Gastrocnemius medialis (tissue), 4 donors: ENCODE measurements at regions not wholly inside any gene's neighbourhood (a gene's known extent, or its start where the extent isn't known, plus 50 kb on each side); places are given as distances from the start of the nearest gene placed in this dataset.
"Not testable (repeated sequence)": the region's sequence is repeated elsewhere in the genome, so short reads cannot be mapped to it uniquely, and the experiment has no call there.

Experiments
- POLR2A ChIP-seq, 2 donors: fragments of 450-650 bp; IDR thresholded peaks; one replicate each; pipeline ENCODE4 v1.6.1; 2017; ENCODE audit warnings: antibody characterized with exemption in 2 of 2, mild to moderate bottlenecking in 2 of 2, moderate library complexity in 2 of 2
- TF ChIP-seq, protein P1 (sequence below), 5 experiments: fragments of 450-650 bp in 3 of 5; fragments of 200-600 bp in 2 of 5; sonication (generic) in 2 of 5; IDR thresholded peaks in 4 of 5; conservative IDR thresholded peaks in 1 of 5; 1 replicate in 4 of 5; 2 replicates in 1 of 5; pipeline ENCODE4 v1.5.1; 2016 to 2019; ENCODE audit warnings: antibody characterized with exemption in 5 of 5, mild to moderate bottlenecking in 3 of 5, moderate library complexity in 3 of 5

- TF ChIP-seq POLR2A (IDR thresholded peaks at IDR 0.05), result not testable (repeated sequence)
- TF ChIP-seq, protein P1, sequence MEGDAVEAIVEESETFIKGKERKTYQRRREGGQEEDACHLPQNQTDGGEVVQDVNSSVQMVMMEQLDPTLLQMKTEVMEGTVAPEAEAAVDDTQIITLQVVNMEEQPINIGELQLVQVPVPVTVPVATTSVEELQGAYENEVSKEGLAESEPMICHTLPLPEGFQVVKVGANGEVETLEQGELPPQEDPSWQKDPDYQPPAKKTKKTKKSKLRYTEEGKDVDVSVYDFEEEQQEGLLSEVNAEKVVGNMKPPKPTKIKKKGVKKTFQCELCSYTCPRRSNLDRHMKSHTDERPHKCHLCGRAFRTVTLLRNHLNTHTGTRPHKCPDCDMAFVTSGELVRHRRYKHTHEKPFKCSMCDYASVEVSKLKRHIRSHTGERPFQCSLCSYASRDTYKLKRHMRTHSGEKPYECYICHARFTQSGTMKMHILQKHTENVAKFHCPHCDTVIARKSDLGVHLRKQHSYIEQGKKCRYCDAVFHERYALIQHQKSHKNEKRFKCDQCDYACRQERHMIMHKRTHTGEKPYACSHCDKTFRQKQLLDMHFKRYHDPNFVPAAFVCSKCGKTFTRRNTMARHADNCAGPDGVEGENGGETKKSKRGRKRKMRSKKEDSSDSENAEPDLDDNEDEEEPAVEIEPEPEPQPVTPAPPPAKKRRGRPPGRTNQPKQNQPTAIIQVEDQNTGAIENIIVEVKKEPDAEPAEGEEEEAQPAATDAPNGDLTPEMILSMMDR (IDR thresholded peaks at IDR 0.05 in 4 of 5, conservative IDR thresholded peaks at IDR 0.05 in 1 of 5), result not testable (repeated sequence)
Observed at GRCh38 chr16:21361612-21362227, 83.6 kb upstream of the CRYM start.
